ENCODE measurements at regions not wholly inside any gene's neighbourhood (a gene's known extent, or its start where the extent isn't known, plus 50 kb on each side); places are given as distances from the start of the nearest gene placed in this dataset.

DNA sequence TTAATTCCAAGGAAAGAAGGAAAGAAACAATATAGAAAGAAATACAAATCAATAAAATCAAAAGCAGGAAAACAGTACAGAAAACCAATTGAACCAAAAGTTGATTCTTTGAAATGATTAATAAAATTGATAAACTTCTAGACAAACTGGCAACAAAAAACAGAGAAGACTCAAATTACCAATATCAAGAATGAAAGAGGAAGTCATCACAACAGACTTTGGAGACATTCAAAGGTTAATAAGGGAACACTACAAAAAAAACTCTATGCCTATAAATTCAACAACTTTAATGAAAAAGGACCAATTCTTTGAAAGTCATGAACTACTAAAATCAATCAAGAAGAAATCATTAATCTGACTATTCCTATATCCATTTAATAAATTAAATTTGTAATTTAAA lies 329.3 kb upstream of the NR5A2 start:
- TF ChIP-seq CTCF (IDR thresholded peaks at IDR 0.05) (no peak), EZH2 (IDR thresholded peaks at IDR 0.05) (no peak), EZH2phosphoT487 (IDR thresholded peaks at IDR 0.05) (no peak)

Measured in neural progenitor cell (in vitro differentiated cells).